H1 (cell line): ENCODE measurements at regions not wholly inside any gene's neighbourhood (a gene's known extent, or its start where the extent isn't known, plus 50 kb on each side); places are given as distances from the start of the nearest gene placed in this dataset.

Source experiments
- BRCA1 ChIP-seq: IDR thresholded peaks from 2 replicates; pipeline ENCODE4 v1.6.1; 2012; ENCODE audit warnings: low read depth, low read length, improper control_type of control experiment
- KDM4A ChIP-seq: IDR thresholded peaks from one replicate; pipeline ENCODE4 v1.7.1; 2012; ENCODE audit warnings: low read depth, mild to moderate bottlenecking, moderate library complexity, low read length, inconsistent platforms; ENCODE audit not compliant: severe bottlenecking
- SUZ12 ChIP-seq: fragments of 200-600 bp; sonication (generic); IDR thresholded peaks from 2 replicates; pipeline ENCODE4 v1.6.1; 2012; ENCODE audit warnings: mild to moderate bottlenecking, inconsistent platforms, low read length, moderate library complexity, mixed read lengths
- YY1 ChIP-seq: IDR thresholded peaks from 2 replicates; pipeline ENCODE4 v1.6.1; 2011; ENCODE audit warnings: low read depth, mild to moderate bottlenecking, low read length

- TF ChIP-seq YY1 (0 out of 2 replicates have a peak, but pooled peaks have one; percentile 31), BRCA1 (no peak), KDM4A (no peak), SUZ12 (no peak)
These were observed 66.4 kb upstream of the FER start (continued) for GRCh38 chr5:108681079-108681921.
